BE2C (cell line): ENCODE measurements at regions not wholly inside any gene's neighbourhood (a gene's known extent, or its start where the extent isn't known, plus 50 kb on each side); places are given as distances from the start of the nearest gene placed in this dataset.

Source experiments
- DNase-seq: peaks from one replicate; pipeline ENCODE4 v3.0.0-alpha.2; 2020
- H3K27me3 ChIP-seq: fragments of 250-450 bp; sonication (Bioruptor Pico); 2 replicates; pipeline ENCODE4 v1.5.1; 2020; ENCODE audit warnings: mild to moderate bottlenecking
- H3K36me3 ChIP-seq: fragments of 250-450 bp; sonication (Bioruptor Pico); 2 replicates; pipeline ENCODE4 v1.5.1; 2020; ENCODE audit warnings: mild to moderate bottlenecking
- H3K4me1 ChIP-seq: fragments of 250-450 bp; sonication (Bioruptor Pico); 2 replicates; pipeline ENCODE4 v1.5.1; 2020
- H3K4me3 ChIP-seq: 2 replicates; pipeline ENCODE4 v1.5.1; 2011; ENCODE audit warnings: low read depth, low read length
- H3K9me3 ChIP-seq: fragments of 250-450 bp; sonication (Bioruptor Pico); 2 replicates; pipeline ENCODE4 v1.5.1; 2020
- TF ChIP-seq, protein P1 (sequence below): IDR thresholded peaks from 2 replicates; pipeline ENCODE4 v1.5.1; 2012; ENCODE audit warnings: mild to moderate bottlenecking, low read depth, low read length

- Histone ChIP-seq H3K27me3 (no peaks in the 10 kb centered on the region), H3K9me3 (no peaks in the 10 kb centered on the region)
- TF ChIP-seq, protein P1, sequence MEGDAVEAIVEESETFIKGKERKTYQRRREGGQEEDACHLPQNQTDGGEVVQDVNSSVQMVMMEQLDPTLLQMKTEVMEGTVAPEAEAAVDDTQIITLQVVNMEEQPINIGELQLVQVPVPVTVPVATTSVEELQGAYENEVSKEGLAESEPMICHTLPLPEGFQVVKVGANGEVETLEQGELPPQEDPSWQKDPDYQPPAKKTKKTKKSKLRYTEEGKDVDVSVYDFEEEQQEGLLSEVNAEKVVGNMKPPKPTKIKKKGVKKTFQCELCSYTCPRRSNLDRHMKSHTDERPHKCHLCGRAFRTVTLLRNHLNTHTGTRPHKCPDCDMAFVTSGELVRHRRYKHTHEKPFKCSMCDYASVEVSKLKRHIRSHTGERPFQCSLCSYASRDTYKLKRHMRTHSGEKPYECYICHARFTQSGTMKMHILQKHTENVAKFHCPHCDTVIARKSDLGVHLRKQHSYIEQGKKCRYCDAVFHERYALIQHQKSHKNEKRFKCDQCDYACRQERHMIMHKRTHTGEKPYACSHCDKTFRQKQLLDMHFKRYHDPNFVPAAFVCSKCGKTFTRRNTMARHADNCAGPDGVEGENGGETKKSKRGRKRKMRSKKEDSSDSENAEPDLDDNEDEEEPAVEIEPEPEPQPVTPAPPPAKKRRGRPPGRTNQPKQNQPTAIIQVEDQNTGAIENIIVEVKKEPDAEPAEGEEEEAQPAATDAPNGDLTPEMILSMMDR, result no peak
These were observed 138.0 kb upstream of the KIRREL3 start for GRCh38 chr11:127138613-127139012.

DNA sequence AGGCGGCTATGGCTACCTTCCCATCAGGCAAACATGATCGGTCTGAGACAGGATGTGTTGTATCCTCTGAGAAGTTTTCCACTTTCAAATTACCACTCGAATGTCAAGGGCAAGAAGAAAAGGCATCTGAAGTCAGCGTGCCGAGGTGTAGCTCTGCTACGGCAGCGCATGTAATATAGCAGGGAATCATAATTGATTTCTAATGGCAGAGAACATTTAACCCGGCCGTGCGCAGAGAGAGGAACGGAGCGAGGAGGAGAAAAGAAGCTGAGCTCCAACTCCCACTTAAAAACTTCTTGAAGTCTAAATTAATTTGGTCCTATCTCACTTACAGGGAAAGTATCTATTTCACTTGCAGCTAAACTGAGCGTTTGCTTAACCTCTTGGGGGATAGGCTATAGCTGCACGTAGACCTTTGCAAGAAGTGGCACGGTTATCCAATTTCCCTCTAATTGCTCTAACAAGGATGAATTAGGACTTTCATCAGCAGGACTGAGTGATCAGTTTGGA is 137.3 kb upstream of the KIRREL3 start:
- no peaks in the 10 kb centered on the region for H3K27me3 ChIP-seq
- TF ChIP-seq, protein P1, result no peak
- peak overlapping the region; percentile 17; the same call in 1 of the 2 replicates for H3K4me3 ChIP-seq
- H3K36me3 ChIP-seq, result no peaks in the 10 kb centered on the region
- H3K4me1 ChIP-seq, result no peaks in the 10 kb centered on the region
- no peak for DNase-seq
- no peaks in the 10 kb centered on the region for H3K9me3 ChIP-seq

More at GRCh38 chr11:127138613-127139012, 138.0 kb upstream of the KIRREL3 start:
- Histone ChIP-seq H3K4me3 (no peak overlapping the region), H3K4me1 (no peaks in the 10 kb centered on the region), H3K36me3 (no peaks in the 10 kb centered on the region)
- DNase-seq, result no peak

DNA sequence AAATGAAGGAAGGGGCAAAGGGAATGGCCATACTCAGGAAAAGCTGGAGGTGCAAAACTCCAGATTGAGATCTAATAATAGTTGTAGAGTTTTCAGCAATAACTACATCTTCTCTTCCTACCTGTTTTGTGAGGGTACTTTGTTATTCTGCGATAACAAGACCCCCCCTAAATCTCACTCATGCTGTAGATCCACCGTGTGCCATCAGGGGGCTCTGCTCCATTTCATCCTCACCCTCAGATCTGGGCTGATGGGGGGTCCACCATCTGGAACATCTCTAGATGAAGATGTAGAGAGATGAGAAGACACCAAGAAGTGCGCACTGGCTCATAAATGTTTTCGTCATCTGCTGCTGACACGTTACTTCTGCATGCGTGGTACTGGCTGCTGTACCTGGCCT is 135.9 kb upstream of the KIRREL3 start:
- H3K4me1 ChIP-seq, result no peaks in the 10 kb centered on the region
- H3K36me3 ChIP-seq, result no peaks in the 10 kb centered on the region
- no peak for DNase-seq
- H3K4me3 ChIP-seq, result no peak overlapping the region
- no peaks in the 10 kb centered on the region for H3K9me3 ChIP-seq
- TF ChIP-seq, protein P1, result peak; percentile 43
- H3K27me3 ChIP-seq, result no peaks in the 10 kb centered on the region

GRCh38 chr11:127135256-127135655 is 134.7 kb upstream of the KIRREL3 start:
- Histone ChIP-seq H3K4me1 (no peaks in the 10 kb centered on the region), H3K9me3 (no peaks in the 10 kb centered on the region), H3K4me3 (no peak overlapping the region), H3K27me3 (no peaks in the 10 kb centered on the region), H3K36me3 (no peaks in the 10 kb centered on the region)
- TF ChIP-seq, protein P1, result no peak
- no peak for DNase-seq

- DNase-seq, result no peak
- TF ChIP-seq, protein P1, result no peak
- Histone ChIP-seq H3K27me3 (no peaks in the 10 kb centered on the region), H3K4me3 (no peak overlapping the region), H3K9me3 (no peaks in the 10 kb centered on the region), H3K4me1 (no peaks in the 10 kb centered on the region), H3K36me3 (no peaks in the 10 kb centered on the region)
These were observed 132.5 kb upstream of the KIRREL3 start for GRCh38 chr11:127133061-127133460.

GRCh38 chr11:127130321-127130720 is 129.8 kb upstream of the KIRREL3 start:
- H3K4me1 ChIP-seq, result no peaks in the 10 kb centered on the region
- no peaks in the 10 kb centered on the region for H3K36me3 ChIP-seq
- no peak overlapping the region for H3K4me3 ChIP-seq
- H3K27me3 ChIP-seq, result no peaks in the 10 kb centered on the region
- no peaks in the 10 kb centered on the region for H3K9me3 ChIP-seq
- DNase-seq, result no peak
- TF ChIP-seq, protein P1, result no peak
